Osteocyte (in vitro differentiated cells): ENCODE measurements at regions not wholly inside any gene's neighbourhood (a gene's known extent, or its start where the extent isn't known, plus 50 kb on each side); places are given as distances from the start of the nearest gene placed in this dataset.

Experiments
- DNase-seq: peaks from one replicate; pipeline ENCODE4 v3.0.0; 2021; ENCODE audit warnings: mixed read lengths; ENCODE audit not compliant: unreplicated experiment; ENCODE audit errors: extremely low spot score
- H3K27ac Mint-ChIP-seq: one replicate; pipeline ENCODE4 v1.8.0; 2021; ENCODE audit warnings: mild to moderate bottlenecking, mixed read lengths; ENCODE audit not compliant: unreplicated experiment
- H3K27me3 Mint-ChIP-seq: one replicate; pipeline ENCODE4 v1.8.0; 2021; ENCODE audit warnings: mixed read lengths; ENCODE audit not compliant: unreplicated experiment
- H3K36me3 Mint-ChIP-seq: one replicate; pipeline ENCODE4 v1.8.0; 2021; ENCODE audit warnings: mixed read lengths; ENCODE audit not compliant: unreplicated experiment
- H3K4me1 Mint-ChIP-seq: one replicate; pipeline ENCODE4 v1.8.0; 2021; ENCODE audit warnings: mixed read lengths; ENCODE audit not compliant: unreplicated experiment
- H3K4me3 Mint-ChIP-seq: one replicate; pipeline ENCODE4 v1.8.0; 2021; ENCODE audit warnings: mild to moderate bottlenecking, moderate library complexity, mixed read lengths; ENCODE audit not compliant: unreplicated experiment
- H3K9me3 Mint-ChIP-seq: one replicate; pipeline ENCODE4 v1.8.0; 2021; ENCODE audit warnings: mixed read lengths; ENCODE audit not compliant: unreplicated experiment
- TF ChIP-seq, protein P1 (sequence below): fragments of 200-600 bp; sonication (generic); IDR thresholded peaks from 2 replicates; pipeline ENCODE4 v1.5.0; 2021; ENCODE audit warnings: antibody characterized with exemption, mild to moderate bottlenecking, moderate library complexity

DNA sequence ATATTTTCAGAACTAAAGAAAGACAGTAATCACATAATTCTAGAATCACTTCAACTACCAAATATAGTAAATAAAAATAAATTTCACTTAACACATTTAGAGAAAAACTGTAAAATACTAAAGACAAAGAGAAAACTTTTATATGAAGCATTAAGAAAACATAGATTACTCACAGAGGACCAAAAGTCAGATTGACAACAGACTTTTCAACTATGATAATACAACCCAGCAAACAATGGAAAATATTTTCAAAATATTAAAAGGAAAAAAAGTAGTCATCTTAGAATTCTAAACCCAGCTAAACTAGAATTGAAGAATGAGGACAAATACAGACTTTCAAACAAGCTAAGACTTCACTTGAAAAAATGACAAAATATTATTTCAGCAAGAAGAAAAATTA, 164.8 kb upstream of the ARID1B start:
- no peaks in the 10 kb centered on the region for H3K27me3 Mint-ChIP-seq

DNA sequence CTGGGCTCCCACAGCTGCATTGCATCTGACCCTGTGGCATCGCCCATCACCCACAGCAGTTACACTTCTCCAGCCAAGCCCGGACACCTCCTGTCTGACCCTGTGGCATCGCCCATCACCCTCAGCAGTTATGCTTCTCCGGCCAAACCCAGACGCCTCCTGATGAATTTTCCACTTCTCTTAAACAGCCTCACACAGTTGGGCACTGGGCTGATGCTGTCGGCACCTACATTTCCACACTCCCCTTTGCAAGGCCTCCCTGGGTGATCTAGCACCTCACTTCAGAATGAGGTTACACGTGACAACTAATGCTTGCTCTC, 175.2 kb upstream of the ARID1B start:
- H3K27me3 Mint-ChIP-seq = peaks cover 8% of the 10 kb centered on the region
- TF ChIP-seq, protein P1, sequence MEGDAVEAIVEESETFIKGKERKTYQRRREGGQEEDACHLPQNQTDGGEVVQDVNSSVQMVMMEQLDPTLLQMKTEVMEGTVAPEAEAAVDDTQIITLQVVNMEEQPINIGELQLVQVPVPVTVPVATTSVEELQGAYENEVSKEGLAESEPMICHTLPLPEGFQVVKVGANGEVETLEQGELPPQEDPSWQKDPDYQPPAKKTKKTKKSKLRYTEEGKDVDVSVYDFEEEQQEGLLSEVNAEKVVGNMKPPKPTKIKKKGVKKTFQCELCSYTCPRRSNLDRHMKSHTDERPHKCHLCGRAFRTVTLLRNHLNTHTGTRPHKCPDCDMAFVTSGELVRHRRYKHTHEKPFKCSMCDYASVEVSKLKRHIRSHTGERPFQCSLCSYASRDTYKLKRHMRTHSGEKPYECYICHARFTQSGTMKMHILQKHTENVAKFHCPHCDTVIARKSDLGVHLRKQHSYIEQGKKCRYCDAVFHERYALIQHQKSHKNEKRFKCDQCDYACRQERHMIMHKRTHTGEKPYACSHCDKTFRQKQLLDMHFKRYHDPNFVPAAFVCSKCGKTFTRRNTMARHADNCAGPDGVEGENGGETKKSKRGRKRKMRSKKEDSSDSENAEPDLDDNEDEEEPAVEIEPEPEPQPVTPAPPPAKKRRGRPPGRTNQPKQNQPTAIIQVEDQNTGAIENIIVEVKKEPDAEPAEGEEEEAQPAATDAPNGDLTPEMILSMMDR = no peak
- H3K27ac Mint-ChIP-seq = no peak overlapping the region
- H3K36me3 Mint-ChIP-seq = no peaks in the 10 kb centered on the region
- no peak overlapping the region for H3K4me3 Mint-ChIP-seq
- H3K9me3 Mint-ChIP-seq = no peaks in the 10 kb centered on the region
- no peaks in the 10 kb centered on the region for H3K4me1 Mint-ChIP-seq
- no peak for DNase-seq

More for the DNA sequence above, 164.8 kb upstream of the ARID1B start:
- TF ChIP-seq, protein P1 = no peak
- H3K4me3 Mint-ChIP-seq = no peak overlapping the region
- H3K4me1 Mint-ChIP-seq = no peaks in the 10 kb centered on the region
- peaks cover 34% of the 10 kb centered on the region for H3K9me3 Mint-ChIP-seq
- no peak for DNase-seq
- no peak overlapping the region for H3K27ac Mint-ChIP-seq
- no peaks in the 10 kb centered on the region for H3K36me3 Mint-ChIP-seq

DNA sequence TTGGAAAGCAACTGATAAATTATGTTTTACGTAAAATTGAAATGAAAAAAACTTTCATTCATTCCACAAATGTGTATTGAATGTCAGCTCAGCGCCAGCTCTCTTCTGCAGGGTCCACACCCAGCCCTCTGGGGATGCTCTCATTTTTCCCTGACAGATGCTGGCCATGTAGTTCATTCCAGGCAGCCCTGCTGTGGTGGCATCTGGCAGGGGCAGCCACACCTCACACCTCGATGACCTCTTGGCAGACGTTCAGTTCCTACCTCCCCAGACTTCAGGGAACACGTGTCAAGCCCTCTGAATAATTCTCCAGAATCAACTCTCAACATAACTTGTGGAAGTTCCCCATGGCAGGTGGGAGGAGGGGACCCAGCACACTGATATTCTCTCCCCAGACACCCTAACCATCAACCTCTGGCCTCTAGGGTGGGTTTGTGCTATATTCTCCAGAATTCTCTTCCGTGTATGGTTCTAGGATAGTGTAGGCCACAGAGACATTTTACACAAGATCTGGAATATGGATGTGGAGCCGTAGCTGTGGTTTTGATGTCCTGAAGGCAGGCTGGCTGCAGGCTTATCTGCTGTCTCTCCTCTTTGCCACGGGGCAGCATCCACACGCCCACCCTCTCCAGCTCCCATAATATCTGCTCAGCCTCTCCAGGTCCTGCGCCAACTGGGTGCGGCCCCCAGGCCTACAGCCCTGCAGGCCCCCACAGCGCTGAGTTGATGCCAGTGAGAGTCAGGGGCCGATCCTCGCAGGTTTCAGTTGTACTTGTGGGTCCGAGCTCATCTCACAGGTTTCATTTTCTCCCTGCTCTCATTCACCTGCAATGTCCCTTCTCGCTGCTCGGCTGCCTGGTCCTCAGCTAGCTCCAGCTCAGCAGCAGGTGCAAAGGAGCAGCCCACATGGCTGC, 175.8 kb upstream of the ARID1B start:
- Mint-ChIP-seq H3K36me3 (no peaks in the 10 kb centered on the region), H3K9me3 (no peaks in the 10 kb centered on the region), H3K4me3 (no peak overlapping the region), H3K27me3 (peaks cover 10% of the 10 kb centered on the region), H3K27ac (no peak overlapping the region), H3K4me1 (no peaks in the 10 kb centered on the region)
- DNase-seq = no peak
- TF ChIP-seq, protein P1 = no peak

DNA sequence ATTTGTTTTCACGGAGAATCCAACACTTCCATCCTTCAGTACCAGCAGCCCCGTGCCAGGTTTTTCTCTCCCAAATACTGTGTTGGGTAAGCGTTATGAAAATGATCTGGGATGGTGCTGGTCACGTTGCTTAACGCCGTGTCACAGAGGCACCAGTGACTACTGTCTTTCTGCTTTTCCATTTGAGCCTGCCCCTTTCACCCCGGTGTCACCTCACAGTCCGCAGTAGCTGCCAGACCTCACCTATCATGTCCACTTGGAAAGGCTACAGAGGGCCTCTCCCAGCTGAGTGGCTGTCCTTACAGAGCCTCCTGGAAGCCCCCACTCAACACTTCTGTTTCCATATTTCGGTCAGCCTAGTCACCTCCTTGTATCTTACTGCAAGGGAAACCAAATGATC, 176.5 kb upstream of the ARID1B start:
- Mint-ChIP-seq H3K36me3 (no peaks in the 10 kb centered on the region), H3K4me3 (no peak overlapping the region), H3K27me3 (peaks cover 10% of the 10 kb centered on the region), H3K27ac (no peak overlapping the region), H3K4me1 (no peaks in the 10 kb centered on the region), H3K9me3 (no peaks in the 10 kb centered on the region)
- DNase-seq = no peak
- TF ChIP-seq, protein P1 = no peak

DNA sequence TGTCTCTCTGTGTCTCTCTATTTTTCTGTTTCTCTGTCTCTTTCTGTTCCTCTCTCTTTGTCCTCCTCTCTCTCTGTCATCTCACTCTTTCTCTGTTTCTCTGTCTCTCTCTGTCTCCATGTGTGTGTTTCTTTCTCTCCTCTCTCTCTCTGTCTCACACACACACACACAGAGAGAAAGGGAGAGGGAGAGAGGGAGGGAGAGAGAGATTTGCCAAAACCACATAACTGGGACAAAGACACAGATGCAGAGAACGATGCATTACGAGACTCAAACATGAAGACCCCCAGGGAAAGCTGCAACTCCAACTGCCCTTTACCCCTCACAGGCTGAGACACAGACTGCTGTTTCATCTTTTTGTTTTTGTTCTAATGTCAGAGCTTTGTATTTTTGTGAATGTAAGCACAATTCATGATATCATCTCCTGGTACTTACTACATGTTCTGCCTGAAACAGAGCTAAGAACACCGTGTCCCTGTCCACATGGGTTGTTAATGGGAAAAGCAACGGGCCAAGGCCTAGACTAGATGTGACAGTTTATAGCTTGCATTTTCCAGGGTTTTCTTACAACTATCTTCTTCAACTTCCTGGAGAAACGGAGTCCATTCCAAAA, 177.1 kb upstream of the ARID1B start:
- H3K27me3 Mint-ChIP-seq = peaks cover 10% of the 10 kb centered on the region
- no peak overlapping the region for H3K27ac Mint-ChIP-seq
- no peaks in the 10 kb centered on the region for H3K36me3 Mint-ChIP-seq
- TF ChIP-seq, protein P1 = no peak
- H3K4me1 Mint-ChIP-seq = no peaks in the 10 kb centered on the region
- H3K4me3 Mint-ChIP-seq = no peak overlapping the region
- DNase-seq = no peak
- no peaks in the 10 kb centered on the region for H3K9me3 Mint-ChIP-seq
